SU-DHL-6 (cell line): ENCODE measurements at regions not wholly inside any gene's neighbourhood (a gene's known extent, or its start where the extent isn't known, plus 50 kb on each side); places are given as distances from the start of the nearest gene placed in this dataset.

Source experiments
- CTCF ChIP-seq: fragments of 200-600 bp; sonication (generic); IDR thresholded peaks from one replicate; pipeline ENCODE4 v1.5.1; 2017; ENCODE audit warnings: antibody characterized with exemption, mild to moderate bottlenecking, low read length, moderate library complexity; ENCODE audit not compliant: insufficient read depth, poor library complexity, severe bottlenecking
- EZH2phosphoT487 ChIP-seq: fragments of 200-600 bp; sonication (generic), shearing (Covaris generic); conservative IDR thresholded peaks from 2 replicates; pipeline ENCODE4 v1.6.1; 2018; ENCODE audit warnings: mild to moderate bottlenecking, antibody characterized with exemption, low read length, moderate library complexity, mixed read lengths

GRCh38 chr22:27681037-27681436 is 120.5 kb downstream of the MN1 start:
- TF ChIP-seq CTCF (no peak), EZH2phosphoT487 (no peak)
